ENCODE measurements at regions not wholly inside any gene's neighbourhood (a gene's known extent, or its start where the extent isn't known, plus 50 kb on each side); places are given as distances from the start of the nearest gene placed in this dataset.

- no peak for DNase-seq
- no peaks in the 10 kb centered on the region for H3K79me1 ChIP-seq (ENCODE audit: insufficient read depth, low read depth, low read length, poor library complexity, severe bottlenecking)
- H3K4me2 ChIP-seq (ENCODE audit: insufficient read depth, insufficient read length, low read length), result no peak overlapping the region
- no peak overlapping the region for H4K8ac ChIP-seq (replicated peaks; ENCODE audit: insufficient read length, low read depth, low read length)
- H3K18ac ChIP-seq (ENCODE audit: insufficient read length, low read depth, low read length), result no peak overlapping the region
- no peak overlapping the region for H3K27ac ChIP-seq (ENCODE audit: insufficient read length, low read depth, low read length)
- H2BK120ac ChIP-seq (ENCODE audit: low read depth, low read length, poor library complexity, severe bottlenecking), result no peak overlapping the region
- H3K9me3 ChIP-seq (ENCODE audit: control insufficient read depth, low read depth, low read length), result no peaks in the 10 kb centered on the region
- H3K23ac ChIP-seq (ENCODE audit: insufficient read length, low read depth, low read length), result no peak overlapping the region
- no peak overlapping the region for H2BK5ac ChIP-seq (ENCODE audit: insufficient read length, low read length)
- H2BK15ac ChIP-seq (ENCODE audit: low read depth, low read length), result no peak overlapping the region
- Mint-ChIP-seq H3K9me3 (no peaks in the 10 kb centered on the region), H3K4me1 (peaks cover 4 to 5% of the 10 kb centered on the region in 2 experiments), H3K27me3 (ENCODE audit: low read depth) (no peaks in the 10 kb centered on the region), H3K4me3 (no peak overlapping the region), H3K36me3 (ENCODE audit: insufficient read depth in 1 of 3, low read depth in 3 of 3) (no peaks in the 10 kb centered on the region), H3K27ac (no peak overlapping the region)
- no peak overlapping the region for H2BK20ac ChIP-seq (ENCODE audit: low read depth, low read length, poor library complexity, severe bottlenecking)
- no peak overlapping the region for H3K56ac ChIP-seq (ENCODE audit: insufficient read length, low read depth, low read length)
- no peak overlapping the region for H3K14ac ChIP-seq (ENCODE audit: insufficient read depth, low read length)
- no peak for TF ChIP-seq CTCF (conservative IDR thresholded peaks at IDR 0.05)
- H3T11ph ChIP-seq (ENCODE audit: low read length), result no peak overlapping the region
- no peaks in the 10 kb centered on the region for H3K4me1 ChIP-seq (ENCODE audit: insufficient read depth, low read length)
- H3K27me3 ChIP-seq (ENCODE audit: insufficient read depth, low read length), result no peaks in the 10 kb centered on the region
- no peak overlapping the region for H3K9ac ChIP-seq (ENCODE audit: extremely low read depth, insufficient read length, low read length)
- H2AFZ ChIP-seq (ENCODE audit: low read length), result no peak overlapping the region
- H4K5ac ChIP-seq (ENCODE audit: insufficient read length, low read depth, low read length), result no peak overlapping the region
- H3K4ac ChIP-seq (ENCODE audit: low read depth, low read length), result no peak overlapping the region
- H2BK12ac ChIP-seq (ENCODE audit: insufficient read length, low read depth, low read length), result no peak overlapping the region
- no peaks in the 10 kb centered on the region for H4K20me1 ChIP-seq (ENCODE audit: control insufficient read depth, insufficient read depth, insufficient read length)
- no peaks in the 10 kb centered on the region for H3K23me2 ChIP-seq (ENCODE audit: insufficient read length, low read depth, low read length, poor library complexity, severe bottlenecking)
- no peak overlapping the region for H2AK5ac ChIP-seq (ENCODE audit: insufficient read length, low read length)
- WGBS (ENCODE audit: extremely low coverage, insufficient read length, low lambda C conversion rate), result no CpG with 5 or more reads among the region's 5 CpGs
- no peak overlapping the region for H4K91ac ChIP-seq (ENCODE audit: insufficient read length, low read depth, low read length)
- no peaks in the 10 kb centered on the region for H3K79me2 ChIP-seq (ENCODE audit: insufficient read depth, low read length)
These were observed 206.7 kb upstream of the CPNE8 start for GRCh38 chr12:39112064-39112463.

All from H9 (cell line).